Adipocyte (in vitro differentiated cells): ENCODE measurements at regions not wholly inside any gene's neighbourhood (a gene's known extent, or its start where the extent isn't known, plus 50 kb on each side); places are given as distances from the start of the nearest gene placed in this dataset.

Experiments used
- DNase-seq: peaks from one replicate; pipeline ENCODE4 v3.0.0-alpha.2; 2015; ENCODE audit warnings: low read depth
- H3K27me3 ChIP-seq: replicated peaks from 2 replicates; pipeline ENCODE4 v1.7.0; 2013; ENCODE audit warnings: mild to moderate bottlenecking, low read length, moderate library complexity; ENCODE audit not compliant: control insufficient read depth, insufficient read depth
- H3K36me3 ChIP-seq: 2 replicates; pipeline ENCODE4 v1.7.0; 2013; ENCODE audit warnings: low read length, mild to moderate bottlenecking, moderate library complexity; ENCODE audit not compliant: control insufficient read depth, insufficient read depth, severe bottlenecking
- H3K4me1 ChIP-seq: 2 replicates; pipeline ENCODE4 v1.7.0; 2013; ENCODE audit warnings: mild to moderate bottlenecking, low read length, moderate library complexity; ENCODE audit not compliant: control insufficient read depth, insufficient read depth
- H3K4me3 ChIP-seq: 2 replicates; pipeline ENCODE4 v1.7.0; 2013; ENCODE audit warnings: mild to moderate bottlenecking, low read length, moderate library complexity
- H3K9ac ChIP-seq: 2 replicates; pipeline ENCODE4 v1.7.0; 2013; ENCODE audit warnings: mild to moderate bottlenecking, low read length, moderate library complexity
- H3K9me3 ChIP-seq: 2 replicates; pipeline ENCODE4 v1.7.0; 2013; ENCODE audit warnings: mild to moderate bottlenecking, low read length, moderate library complexity; ENCODE audit not compliant: control insufficient read depth

DNA sequence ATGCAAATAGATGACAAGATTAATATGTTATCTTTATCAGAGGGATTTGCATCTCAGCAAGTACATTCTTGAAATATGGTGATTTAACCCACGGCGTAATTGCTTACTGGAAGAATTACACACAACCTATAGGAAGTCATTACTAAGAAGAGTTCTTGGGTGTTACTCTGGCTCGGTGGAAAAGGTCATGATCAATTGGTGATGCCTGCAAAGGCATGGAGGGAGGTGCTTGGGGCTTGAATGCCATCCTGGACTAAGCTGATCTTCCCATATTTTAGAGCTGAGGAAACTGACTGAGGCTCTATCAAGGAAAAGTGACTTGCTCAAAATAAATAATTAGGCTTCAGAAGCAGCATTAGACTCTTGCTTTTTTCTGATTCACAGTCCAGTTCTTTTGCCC lies 137.5 kb upstream of the JUN start:
- no peak overlapping the region for H3K4me3 ChIP-seq
- peaks cover 6% of the 10 kb centered on the region for H3K4me1 ChIP-seq
- no peak for DNase-seq
- no peaks in the 10 kb centered on the region for H3K27me3 ChIP-seq
- H3K36me3 ChIP-seq, result no peaks in the 10 kb centered on the region
- H3K9me3 ChIP-seq, result no peaks in the 10 kb centered on the region
- H3K9ac ChIP-seq, result no peak overlapping the region

DNA sequence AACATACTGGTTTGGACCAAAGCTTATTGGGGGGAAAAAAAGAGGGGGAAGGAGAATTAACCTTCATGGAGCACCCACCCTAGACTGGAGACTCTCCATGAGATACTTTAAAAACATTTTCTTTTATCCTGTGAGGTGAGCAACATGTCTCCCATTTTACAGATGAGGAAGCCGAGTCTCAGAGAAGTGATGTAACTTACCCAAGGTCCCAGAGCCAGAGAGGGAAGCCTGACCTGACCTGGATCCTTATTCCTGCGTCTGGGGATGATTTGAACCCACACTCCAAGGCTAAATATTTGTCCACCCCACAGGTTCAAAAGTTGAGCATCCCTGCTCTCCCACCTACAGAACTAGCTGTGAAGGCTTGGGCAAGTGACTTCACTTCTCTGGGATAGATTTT lies 137.9 kb upstream of the JUN start:
- peaks cover 8% of the 10 kb centered on the region for H3K4me1 ChIP-seq
- no peak for DNase-seq
- no peaks in the 10 kb centered on the region for H3K27me3 ChIP-seq
- H3K9ac ChIP-seq, result no peak overlapping the region
- no peak overlapping the region for H3K4me3 ChIP-seq
- no peaks in the 10 kb centered on the region for H3K36me3 ChIP-seq
- H3K9me3 ChIP-seq, result no peaks in the 10 kb centered on the region

DNA sequence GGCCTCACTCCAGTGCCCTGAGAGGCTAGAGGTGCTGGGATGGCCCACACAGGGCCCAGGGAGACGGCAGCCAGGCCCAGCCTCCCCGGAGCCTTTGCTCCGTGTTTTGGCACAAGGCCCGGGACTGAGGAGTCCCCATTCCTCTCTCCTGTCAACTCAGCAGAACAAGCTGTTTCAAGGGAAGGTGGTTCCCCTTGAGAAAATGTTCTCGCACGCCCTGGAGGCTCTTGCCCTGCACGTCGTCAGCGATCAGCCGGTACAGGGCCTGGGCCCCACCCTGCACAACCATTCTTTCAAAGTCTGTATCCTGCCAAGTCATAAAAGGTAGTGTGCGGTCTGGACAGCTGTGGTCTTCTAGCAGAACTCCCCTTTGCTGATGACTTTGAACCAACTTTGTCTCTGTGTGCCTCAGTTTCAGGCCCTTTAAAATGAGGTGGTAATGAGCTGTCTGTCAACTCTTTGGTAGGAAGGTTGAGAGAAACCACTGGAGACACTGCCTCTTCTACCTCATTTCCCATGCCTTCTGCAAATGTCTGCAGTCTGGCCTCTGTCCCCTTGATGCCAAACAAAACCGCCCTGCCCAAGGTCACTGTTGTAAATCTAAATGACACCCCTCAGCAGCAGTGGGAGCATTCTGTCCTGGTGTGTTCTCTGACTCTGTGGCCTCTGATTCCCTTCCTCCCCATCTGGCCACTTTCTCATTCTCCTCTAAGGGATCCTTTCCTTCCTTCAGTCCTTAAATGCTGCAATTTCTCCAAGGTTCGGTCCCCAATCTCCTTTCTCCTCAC lies 138.6 kb upstream of the JUN start:
- Histone ChIP-seq H3K9me3 (no peaks in the 10 kb centered on the region), H3K36me3 (no peaks in the 10 kb centered on the region), H3K4me3 (no peak overlapping the region), H3K9ac (no peak overlapping the region), H3K4me1 (peaks cover 8% of the 10 kb centered on the region), H3K27me3 (no peaks in the 10 kb centered on the region)
- DNase-seq, result no peak

DNA sequence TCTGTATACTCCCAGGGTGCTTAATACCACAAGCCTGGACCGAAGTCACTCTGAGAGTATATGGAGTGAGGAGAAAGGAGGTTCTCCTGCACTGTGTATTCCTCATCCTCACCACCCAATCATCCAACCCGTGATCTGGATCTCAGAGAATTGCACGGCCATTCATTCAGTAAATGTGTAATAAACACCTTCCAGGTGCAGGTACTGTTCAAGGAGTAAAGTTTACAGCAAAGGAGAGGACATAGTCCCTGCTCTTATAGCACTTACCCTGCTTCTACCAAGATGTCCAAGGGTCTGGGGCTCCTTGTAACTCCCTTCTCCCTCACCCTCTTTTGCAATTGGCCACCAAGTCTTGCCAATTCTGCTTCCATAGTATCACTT lies 139.2 kb upstream of the JUN start:
- Histone ChIP-seq H3K9me3 (no peaks in the 10 kb centered on the region), H3K36me3 (no peaks in the 10 kb centered on the region), H3K9ac (no peak overlapping the region), H3K4me1 (peaks cover 8% of the 10 kb centered on the region), H3K27me3 (no peaks in the 10 kb centered on the region), H3K4me3 (no peak overlapping the region)
- DNase-seq, result no peak

DNA sequence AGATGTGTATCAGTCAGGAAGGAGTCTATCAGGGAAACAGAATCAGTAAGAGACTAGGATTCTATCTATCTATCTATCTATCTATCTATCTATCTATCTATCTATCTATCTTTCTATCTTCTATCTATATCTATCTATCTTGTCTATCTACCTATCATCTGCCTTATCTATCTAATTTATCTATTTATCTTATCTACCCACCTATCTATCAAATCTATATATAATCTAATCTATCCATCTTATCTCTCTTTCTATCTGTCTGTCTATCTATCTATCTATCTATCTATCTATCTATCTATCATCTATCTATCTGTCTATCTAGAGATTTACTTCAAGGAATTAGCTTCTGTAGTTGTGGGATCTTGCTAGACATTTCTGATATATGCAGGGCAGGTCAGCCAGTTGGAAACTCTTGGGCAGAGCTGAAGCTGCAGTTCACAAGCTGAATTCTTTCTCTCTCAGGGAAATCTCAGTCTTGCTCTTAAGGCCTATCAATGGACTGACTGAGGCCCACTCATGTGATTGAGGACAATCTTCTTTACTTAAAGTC lies 140.2 kb upstream of the JUN start:
- H3K4me3 ChIP-seq, result no peak overlapping the region
- H3K4me1 ChIP-seq, result peaks cover 8% of the 10 kb centered on the region
- H3K36me3 ChIP-seq, result no peaks in the 10 kb centered on the region
- H3K9ac ChIP-seq, result no peak overlapping the region
- H3K9me3 ChIP-seq, result no peaks in the 10 kb centered on the region
- no peak for DNase-seq
- H3K27me3 ChIP-seq, result no peaks in the 10 kb centered on the region

DNA sequence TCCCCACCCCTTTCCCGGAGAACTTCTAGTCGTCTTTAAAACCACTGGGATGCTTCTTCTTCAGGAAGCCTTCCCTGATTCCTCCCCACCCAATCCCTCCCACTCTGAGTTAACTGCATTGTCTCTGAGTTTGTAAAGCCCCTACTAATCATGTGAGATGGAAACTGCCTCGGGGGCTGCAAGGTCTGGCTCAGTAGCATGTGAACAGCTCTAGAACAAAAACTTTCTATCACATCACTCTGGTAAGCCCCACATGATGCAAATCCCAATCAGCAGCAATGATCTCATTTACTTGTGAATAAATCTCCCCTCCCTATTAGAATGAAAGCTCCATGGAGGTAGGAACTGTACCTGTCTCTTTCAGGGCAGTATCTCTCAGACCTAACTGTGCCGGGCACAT lies 141.0 kb upstream of the JUN start:
- Histone ChIP-seq H3K9me3 (no peaks in the 10 kb centered on the region), H3K4me3 (no peak overlapping the region), H3K9ac (no peak overlapping the region), H3K27me3 (no peaks in the 10 kb centered on the region), H3K36me3 (no peaks in the 10 kb centered on the region), H3K4me1 (peaks cover 12% of the 10 kb centered on the region)
- no peak for DNase-seq

DNA sequence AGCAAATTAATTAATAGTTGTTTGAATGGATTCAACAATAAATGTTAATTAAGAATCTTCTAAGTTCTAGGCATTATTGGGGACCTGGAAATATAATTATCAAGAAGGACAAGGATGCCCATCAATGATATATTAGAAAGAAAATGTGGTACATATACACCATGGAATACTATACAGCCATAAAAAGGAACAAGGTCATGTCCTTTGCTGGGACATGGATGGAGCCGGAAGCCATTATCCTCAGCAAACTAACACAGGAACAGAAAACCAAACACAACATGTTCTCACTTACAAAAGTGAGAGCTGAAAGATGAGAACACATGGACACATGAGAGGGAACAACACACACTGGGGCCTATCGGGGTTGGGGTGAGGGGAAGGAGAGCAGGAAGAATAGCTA lies 141.4 kb upstream of the JUN start:
- Histone ChIP-seq H3K4me3 (no peak overlapping the region), H3K9me3 (no peaks in the 10 kb centered on the region), H3K27me3 (no peaks in the 10 kb centered on the region), H3K36me3 (no peaks in the 10 kb centered on the region), H3K4me1 (peaks cover 12% of the 10 kb centered on the region), H3K9ac (no peak overlapping the region)
- no peak for DNase-seq

DNA sequence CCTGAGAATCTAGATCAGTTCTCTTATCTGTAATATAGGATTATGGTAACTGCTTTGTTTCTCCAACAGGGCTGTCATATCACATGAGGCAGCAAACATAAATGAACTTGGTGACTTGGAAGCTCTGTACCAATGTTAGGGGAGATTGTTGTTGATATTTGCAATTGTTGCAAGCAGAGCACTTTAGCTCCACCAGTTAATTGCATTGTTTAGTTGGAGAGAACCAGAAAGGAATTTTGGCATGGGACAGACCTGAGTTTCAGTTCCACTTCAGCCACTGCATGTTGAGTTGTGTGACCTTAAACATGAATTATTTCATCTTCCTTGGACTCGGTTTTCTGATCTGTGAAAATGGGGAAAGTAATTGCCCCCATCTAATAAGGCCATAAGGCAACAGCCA lies 142.3 kb upstream of the JUN start:
- DNase-seq, result no peak
- Histone ChIP-seq H3K4me1 (peaks cover 12% of the 10 kb centered on the region), H3K4me3 (no peak overlapping the region), H3K36me3 (no peaks in the 10 kb centered on the region), H3K27me3 (no peaks in the 10 kb centered on the region), H3K9me3 (no peaks in the 10 kb centered on the region), H3K9ac (no peak overlapping the region)

DNA sequence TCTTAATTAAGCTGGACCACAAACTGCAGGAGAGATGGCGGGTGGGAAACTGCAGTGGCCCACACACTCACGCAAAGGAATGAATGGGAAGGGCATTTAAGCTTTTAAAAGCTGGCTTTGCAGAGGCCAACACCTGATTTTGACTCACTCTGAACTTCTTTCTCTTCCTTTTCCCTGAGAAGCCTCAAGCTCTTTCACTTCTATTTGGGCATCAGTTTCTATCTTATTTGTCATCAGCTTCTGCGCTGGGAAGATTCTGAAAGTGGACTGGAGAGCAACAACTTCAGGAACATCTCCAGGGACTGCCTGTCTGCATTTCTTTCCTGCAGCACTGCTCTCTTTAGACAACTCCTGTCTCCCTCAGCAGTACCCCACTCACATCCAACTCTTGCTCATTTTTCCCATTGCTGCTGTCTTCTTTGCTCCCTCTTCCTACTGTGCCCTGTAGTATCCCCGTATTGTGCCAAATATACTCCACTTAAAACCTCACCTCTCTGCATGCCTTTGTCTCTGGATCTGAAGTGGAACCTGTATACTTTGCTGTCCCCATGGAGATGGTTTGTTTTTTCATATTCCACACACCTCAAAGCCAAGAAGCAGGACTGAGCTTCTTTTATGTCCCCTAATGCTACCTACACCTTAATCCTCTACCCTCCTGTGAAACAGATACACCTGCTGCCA lies 143.3 kb upstream of the JUN start:
- no peaks in the 10 kb centered on the region for H3K36me3 ChIP-seq
- no peak for DNase-seq
- H3K9me3 ChIP-seq, result no peaks in the 10 kb centered on the region
- no peak overlapping the region for H3K4me3 ChIP-seq
- H3K9ac ChIP-seq, result no peak overlapping the region
- H3K4me1 ChIP-seq, result peaks cover 15% of the 10 kb centered on the region
- H3K27me3 ChIP-seq, result no peaks in the 10 kb centered on the region

DNA sequence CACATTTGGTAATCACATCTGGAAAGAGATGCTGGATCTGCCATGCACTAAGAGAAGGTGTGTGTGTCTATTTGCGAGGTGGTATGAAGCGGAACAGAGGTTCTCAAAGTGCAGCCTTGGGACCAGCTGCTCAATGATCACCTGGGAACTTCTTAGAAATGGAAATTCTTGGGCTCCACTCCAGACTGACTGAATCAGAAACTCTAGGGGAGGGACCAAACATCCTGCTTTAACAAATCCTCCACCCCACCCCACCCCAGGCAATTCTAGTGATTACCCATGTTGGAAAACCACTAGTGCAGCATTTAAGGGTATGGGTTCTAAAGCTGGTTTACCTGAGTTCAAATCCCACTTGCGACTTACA lies 143.9 kb upstream of the JUN start:
- Histone ChIP-seq H3K9me3 (no peaks in the 10 kb centered on the region), H3K4me3 (no peak overlapping the region), H3K9ac (no peak overlapping the region), H3K27me3 (no peaks in the 10 kb centered on the region), H3K4me1 (peaks cover 20% of the 10 kb centered on the region), H3K36me3 (no peaks in the 10 kb centered on the region)
- no peak for DNase-seq

DNA sequence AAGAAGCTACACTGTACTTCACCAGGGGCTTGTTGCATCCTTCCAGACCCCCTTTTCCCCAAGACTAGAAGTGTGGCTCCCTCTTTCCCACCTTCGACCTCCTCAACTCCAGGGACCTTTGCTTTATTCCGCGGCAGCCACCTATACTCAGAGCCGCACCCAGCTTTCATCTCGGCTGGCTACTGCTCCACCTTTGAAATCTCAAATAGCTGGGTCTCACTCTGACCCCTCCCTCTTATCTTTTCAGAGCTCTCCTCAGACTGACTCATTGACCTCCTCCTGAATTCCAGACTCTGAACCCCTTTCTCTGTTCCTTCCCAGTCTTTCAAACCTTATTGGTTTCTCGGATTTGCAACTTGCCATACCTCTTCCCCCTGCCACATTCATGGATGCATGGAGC lies 144.7 kb upstream of the JUN start:
- no peaks in the 10 kb centered on the region for H3K9me3 ChIP-seq
- no peak overlapping the region for H3K9ac ChIP-seq
- no peaks in the 10 kb centered on the region for H3K27me3 ChIP-seq
- DNase-seq, result no peak
- peaks cover 28% of the 10 kb centered on the region for H3K4me1 ChIP-seq
- no peak overlapping the region for H3K4me3 ChIP-seq
- H3K36me3 ChIP-seq, result no peaks in the 10 kb centered on the region
